ENCODE measurements at regions not wholly inside any gene's neighbourhood (a gene's known extent, or its start where the extent isn't known, plus 50 kb on each side); places are given as distances from the start of the nearest gene placed in this dataset.

DNA sequence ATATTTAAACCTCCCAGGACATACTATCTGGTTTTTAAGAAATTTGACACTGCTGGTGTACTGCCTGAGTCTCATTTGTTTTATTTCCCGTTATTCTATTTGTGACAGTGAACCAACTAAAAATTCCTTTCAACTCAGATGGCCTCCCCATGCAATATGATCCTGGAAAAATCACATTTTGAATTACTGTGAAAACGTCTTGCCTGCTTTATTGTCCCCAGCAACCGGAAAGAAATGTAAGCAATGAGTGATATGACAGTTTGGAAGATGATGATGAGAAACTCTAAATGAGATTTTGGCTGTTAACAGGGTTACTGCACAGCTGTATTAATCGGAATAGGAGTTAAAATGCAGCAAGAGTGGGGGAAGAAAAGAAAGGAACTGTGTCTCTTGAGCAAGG, 590.7 kb upstream of the CDH5 start:
- TF ChIP-seq, protein P1, sequence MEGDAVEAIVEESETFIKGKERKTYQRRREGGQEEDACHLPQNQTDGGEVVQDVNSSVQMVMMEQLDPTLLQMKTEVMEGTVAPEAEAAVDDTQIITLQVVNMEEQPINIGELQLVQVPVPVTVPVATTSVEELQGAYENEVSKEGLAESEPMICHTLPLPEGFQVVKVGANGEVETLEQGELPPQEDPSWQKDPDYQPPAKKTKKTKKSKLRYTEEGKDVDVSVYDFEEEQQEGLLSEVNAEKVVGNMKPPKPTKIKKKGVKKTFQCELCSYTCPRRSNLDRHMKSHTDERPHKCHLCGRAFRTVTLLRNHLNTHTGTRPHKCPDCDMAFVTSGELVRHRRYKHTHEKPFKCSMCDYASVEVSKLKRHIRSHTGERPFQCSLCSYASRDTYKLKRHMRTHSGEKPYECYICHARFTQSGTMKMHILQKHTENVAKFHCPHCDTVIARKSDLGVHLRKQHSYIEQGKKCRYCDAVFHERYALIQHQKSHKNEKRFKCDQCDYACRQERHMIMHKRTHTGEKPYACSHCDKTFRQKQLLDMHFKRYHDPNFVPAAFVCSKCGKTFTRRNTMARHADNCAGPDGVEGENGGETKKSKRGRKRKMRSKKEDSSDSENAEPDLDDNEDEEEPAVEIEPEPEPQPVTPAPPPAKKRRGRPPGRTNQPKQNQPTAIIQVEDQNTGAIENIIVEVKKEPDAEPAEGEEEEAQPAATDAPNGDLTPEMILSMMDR (IDR thresholded peaks at IDR 0.05; ENCODE audit: low read depth, low read length): no peak
- H3K4me3 ChIP-seq (ENCODE audit: low read depth, low read length): no peak overlapping the region

DNA sequence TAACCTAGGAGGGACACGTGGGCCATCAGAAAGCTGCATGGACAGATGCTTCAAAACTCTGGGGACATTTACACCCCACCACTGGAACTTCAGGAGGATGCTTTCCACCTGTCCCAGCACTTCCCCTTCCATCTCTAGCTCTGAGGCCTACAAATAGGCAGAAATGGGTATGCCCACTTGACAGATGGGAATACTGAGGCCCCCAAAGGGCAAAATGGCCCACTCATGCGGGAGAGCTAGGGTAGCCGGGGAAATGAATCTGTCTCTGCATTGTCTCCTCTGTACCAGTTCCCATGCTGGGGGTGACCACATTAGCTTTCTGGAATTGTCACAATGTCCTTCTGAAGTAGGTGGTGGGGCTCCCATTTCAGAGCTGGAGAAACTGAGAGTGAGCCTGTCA, 592.1 kb upstream of the CDH5 start:
- TF ChIP-seq, protein P1 (IDR thresholded peaks at IDR 0.05; ENCODE audit: low read depth, low read length): no peak
- H3K4me3 ChIP-seq (ENCODE audit: low read depth, low read length): no peak overlapping the region

- H3K4me3 ChIP-seq (ENCODE audit: low read depth, low read length): no peak overlapping the region
- TF ChIP-seq, protein P1 (IDR thresholded peaks at IDR 0.05; ENCODE audit: low read depth, low read length): no peak
Measured at GRCh38 chr16:65773301-65773874, 593.1 kb upstream of the CDH5 start.

GRCh38 chr16:65772134-65772732, 594.3 kb upstream of the CDH5 start:
- TF ChIP-seq, protein P1 (IDR thresholded peaks at IDR 0.05; ENCODE audit: low read depth, low read length): no peak
- H3K4me3 ChIP-seq (ENCODE audit: low read depth, low read length): no peak overlapping the region

- no peak overlapping the region for H3K4me3 ChIP-seq (ENCODE audit: low read depth, low read length)
- TF ChIP-seq, protein P1 (IDR thresholded peaks at IDR 0.05; ENCODE audit: low read depth, low read length): no peak
Measured at GRCh38 chr16:65771707-65772106, 594.8 kb upstream of the CDH5 start.

DNA sequence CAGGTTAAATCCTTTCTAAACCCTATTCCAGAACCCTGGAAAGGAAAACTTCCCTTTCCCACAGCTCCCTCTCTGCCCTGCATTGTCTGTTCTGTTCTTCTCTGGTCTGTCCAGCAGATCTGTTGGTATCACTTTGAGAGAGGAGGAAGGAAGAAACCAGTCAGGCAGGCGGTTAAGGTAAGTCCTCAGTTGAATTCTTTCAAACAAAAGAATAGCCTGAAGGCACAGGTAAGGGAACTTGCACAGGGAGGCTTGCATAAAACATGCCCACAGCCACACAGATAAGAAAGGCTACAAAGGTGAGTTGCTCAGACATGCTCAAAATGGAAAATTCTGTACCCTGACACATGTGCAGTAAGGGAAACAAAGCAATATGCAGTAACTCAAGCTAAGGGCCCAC, 595.7 kb upstream of the CDH5 start:
- TF ChIP-seq, protein P1 (IDR thresholded peaks at IDR 0.05; ENCODE audit: low read depth, low read length): no peak
- no peak overlapping the region for H3K4me3 ChIP-seq (ENCODE audit: low read depth, low read length)

DNA sequence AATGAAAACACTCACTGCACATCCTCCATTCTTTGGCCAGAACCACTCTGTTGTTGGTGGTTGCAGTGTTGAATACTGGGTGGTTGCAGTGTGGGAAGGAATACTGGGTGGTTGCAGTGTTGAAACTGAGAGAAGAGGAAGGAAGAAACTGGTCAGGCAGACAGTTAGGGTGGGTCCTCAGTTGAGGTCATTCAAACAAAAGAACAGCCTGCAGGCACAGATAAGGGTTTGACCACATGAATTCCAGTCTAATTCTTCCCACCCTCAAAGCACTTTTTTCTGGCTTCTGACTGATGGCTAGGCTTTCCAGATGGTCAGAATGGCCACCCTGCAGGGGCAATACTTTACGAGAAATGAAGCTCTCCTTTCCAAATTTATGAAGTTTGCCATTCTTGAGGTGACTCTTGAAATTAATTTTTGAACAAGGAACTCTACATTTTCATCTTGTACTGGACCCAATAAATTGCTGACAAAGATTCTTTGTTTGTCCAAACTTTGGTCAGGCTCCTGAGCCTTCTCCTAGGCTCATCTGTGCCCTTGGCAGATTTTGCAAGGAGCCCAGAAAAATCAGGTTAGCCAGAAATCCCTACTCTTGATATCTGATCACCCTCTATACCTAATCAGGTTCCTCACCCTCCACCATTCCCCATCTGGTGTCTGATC, 596.6 kb upstream of the CDH5 start:
- TF ChIP-seq, protein P1 (IDR thresholded peaks at IDR 0.05; ENCODE audit: low read depth, low read length): no peak
- no peak overlapping the region for H3K4me3 ChIP-seq (ENCODE audit: low read depth, low read length)
